H9 (cell line): ENCODE measurements at regions not wholly inside any gene's neighbourhood (a gene's known extent, or its start where the extent isn't known, plus 50 kb on each side); places are given as distances from the start of the nearest gene placed in this dataset.

Source experiments
- DNase-seq: peaks from one replicate; pipeline ENCODE4 v3.0.0-alpha.2; 2017
- H2AFZ ChIP-seq: one replicate; pipeline ENCODE4 v1.6.1; 2013; ENCODE audit warnings: mild to moderate bottlenecking, low read length, control low read depth, moderate library complexity
- H2AK5ac ChIP-seq: 2 replicates; pipeline ENCODE4 v1.6.1; 2013; ENCODE audit warnings: low read length, control low read depth, mixed read lengths; ENCODE audit not compliant: insufficient read length
- H2BK120ac ChIP-seq: one replicate; pipeline ENCODE4 v1.6.1; 2013; ENCODE audit warnings: low read depth, mild to moderate bottlenecking, low read length, control low read depth, inconsistent platforms; ENCODE audit not compliant: poor library complexity, severe bottlenecking
- H2BK12ac ChIP-seq: 2 replicates; pipeline ENCODE4 v1.6.1; 2013; ENCODE audit warnings: low read length, control low read depth, mixed read lengths, low read depth; ENCODE audit not compliant: insufficient read length
- H2BK15ac ChIP-seq: 2 replicates; pipeline ENCODE4 v1.6.1; 2013; ENCODE audit warnings: low read depth, low read length, control low read depth
- H2BK20ac ChIP-seq: one replicate; pipeline ENCODE4 v1.6.1; 2013; ENCODE audit warnings: low read depth, mild to moderate bottlenecking, low read length, control low read depth, inconsistent platforms; ENCODE audit not compliant: poor library complexity, severe bottlenecking
- H2BK5ac ChIP-seq: 2 replicates; pipeline ENCODE4 v1.6.1; 2013; ENCODE audit warnings: low read length, control low read depth, mixed read lengths; ENCODE audit not compliant: insufficient read length
- H3K14ac ChIP-seq: 2 replicates; pipeline ENCODE4 v1.6.1; 2013; ENCODE audit warnings: low read length, control low read depth; ENCODE audit not compliant: insufficient read depth
- H3K18ac ChIP-seq: 2 replicates; pipeline ENCODE4 v1.6.1; 2013; ENCODE audit warnings: low read depth, mild to moderate bottlenecking, mixed read lengths, low read length, control low read depth; ENCODE audit not compliant: insufficient read length
- H3K23ac ChIP-seq: 2 replicates; pipeline ENCODE4 v1.6.1; 2013; ENCODE audit warnings: low read length, control low read depth, mixed read lengths, low read depth; ENCODE audit not compliant: insufficient read length
- H3K23me2 ChIP-seq: 2 replicates; pipeline ENCODE4 v1.6.1; 2013; ENCODE audit warnings: low read depth, mild to moderate bottlenecking, mixed read lengths, low read length, control low read depth; ENCODE audit not compliant: insufficient read length, poor library complexity, severe bottlenecking
- H3K27ac ChIP-seq: 2 replicates; pipeline ENCODE4 v1.5.1; 2013; ENCODE audit warnings: low read length, control low read depth, mixed read lengths, low read depth; ENCODE audit not compliant: insufficient read length
- H3K27me3 ChIP-seq: 2 replicates; pipeline ENCODE4 v1.6.1; 2013; ENCODE audit warnings: low read length, control low read depth, inconsistent platforms; ENCODE audit not compliant: insufficient read depth
- H3K4ac ChIP-seq: 2 replicates; pipeline ENCODE4 v1.6.1; 2013; ENCODE audit warnings: low read depth, mild to moderate bottlenecking, control low read depth, inconsistent platforms, low read length, moderate library complexity
- H3K4me1 ChIP-seq: 2 replicates; pipeline ENCODE4 v1.6.1; 2013; ENCODE audit warnings: low read length, control low read depth, inconsistent platforms; ENCODE audit not compliant: insufficient read depth
- H3K4me2 ChIP-seq: 2 replicates; pipeline ENCODE4 v1.6.1; 2013; ENCODE audit warnings: low read length, control low read depth, mixed read lengths; ENCODE audit not compliant: insufficient read length, insufficient read depth
- H3K56ac ChIP-seq: 2 replicates; pipeline ENCODE4 v1.6.1; 2013; ENCODE audit warnings: low read depth, mild to moderate bottlenecking, mixed read lengths, low read length, control low read depth; ENCODE audit not compliant: insufficient read length
- H3K79me1 ChIP-seq: 2 replicates; pipeline ENCODE4 v1.6.1; 2013; ENCODE audit warnings: low read depth, mild to moderate bottlenecking, moderate library complexity, low read length, control low read depth, inconsistent platforms; ENCODE audit not compliant: insufficient read depth, poor library complexity, severe bottlenecking
- H3K79me2 ChIP-seq: 2 replicates; pipeline ENCODE4 v1.6.1; 2013; ENCODE audit warnings: low read length, control low read depth, inconsistent platforms; ENCODE audit not compliant: insufficient read depth
- H3K9ac ChIP-seq: 2 replicates; pipeline ENCODE4 v1.6.1; 2013; ENCODE audit warnings: low read length, control low read depth, mixed read lengths; ENCODE audit not compliant: insufficient read length; ENCODE audit errors: extremely low read depth
- H3K9me3 ChIP-seq: one replicate; pipeline ENCODE4 v1.6.1; 2013; ENCODE audit warnings: low read depth, low read length, inconsistent platforms; ENCODE audit not compliant: control insufficient read depth
- H3T11ph ChIP-seq: one replicate; pipeline ENCODE4 v1.6.1; 2013; ENCODE audit warnings: mild to moderate bottlenecking, low read length, control low read depth, inconsistent platforms
- H4K20me1 ChIP-seq: one replicate; pipeline ENCODE4 v1.6.1; 2013; ENCODE audit not compliant: control insufficient read depth, insufficient read length, insufficient read depth
- H4K5ac ChIP-seq: 2 replicates; pipeline ENCODE4 v1.6.1; 2013; ENCODE audit warnings: low read depth, mild to moderate bottlenecking, mixed read lengths, low read length, control low read depth; ENCODE audit not compliant: insufficient read length
- H4K8ac ChIP-seq: replicated peaks from 2 replicates; pipeline ENCODE4 v1.6.1; 2013; ENCODE audit warnings: low read length, control low read depth, mixed read lengths, low read depth; ENCODE audit not compliant: insufficient read length
- H4K91ac ChIP-seq: 2 replicates; pipeline ENCODE4 v1.6.1; 2013; ENCODE audit warnings: low read depth, mild to moderate bottlenecking, moderate library complexity, mixed read lengths, low read length, control low read depth; ENCODE audit not compliant: insufficient read length
- H3K27ac Mint-ChIP-seq, 3 experiments: 2 replicates in 2 of 3; 3 replicates in 1 of 3; pipeline ENCODE4 v1.8.0; 2020 to 2021; ENCODE audit warnings: mixed read lengths in 3 of 3, mild to moderate bottlenecking in 1 of 3, moderate library complexity in 1 of 3
- H3K27me3 Mint-ChIP-seq: 2 replicates; pipeline ENCODE4 v1.8.0; 2021; ENCODE audit warnings: low read depth, mild to moderate bottlenecking, moderate library complexity, mixed read lengths
- H3K36me3 Mint-ChIP-seq, 3 experiments: 2 replicates in 2 of 3; 3 replicates in 1 of 3; pipeline ENCODE4 v1.8.0; 2020 to 2021; ENCODE audit warnings: low read depth in 3 of 3, mixed read lengths in 3 of 3; ENCODE audit not compliant: insufficient read depth in 1 of 3
- H3K4me1 Mint-ChIP-seq, 2 experiments: 2 replicates each; pipeline ENCODE4 v1.8.0; 2020; ENCODE audit warnings: mixed read lengths in 2 of 2
- H3K4me3 Mint-ChIP-seq, 2 experiments: 2 replicates in 1 of 2; 3 replicates in 1 of 2; pipeline ENCODE4 v1.8.0; 2020 to 2021; ENCODE audit warnings: mild to moderate bottlenecking in 2 of 2, mixed read lengths in 2 of 2, moderate library complexity in 1 of 2
- H3K9me3 Mint-ChIP-seq, 2 experiments: 2 replicates in 1 of 2; 3 replicates in 1 of 2; pipeline ENCODE4 v1.8.0; 2020; ENCODE audit warnings: mild to moderate bottlenecking in 2 of 2, mixed read lengths in 2 of 2, moderate library complexity in 1 of 2
- WGBS: extraction: QIAGEN DNeasy Blood & Tissue Kit; methylation state at CpG from one replicate; pipeline ENCODE4 v1.1.7; 2013; ENCODE audit warnings: missing lambda C conversion rate, low lambda C conversion rate, mixed read lengths; ENCODE audit not compliant: insufficient read length; ENCODE audit errors: extremely low coverage; 5-methylcytosine and 5-hydroxymethylcytosine counted together
- TF ChIP-seq, protein P1 (sequence below): fragments of 200-600 bp; sonication (generic); conservative IDR thresholded peaks from 3 replicates; pipeline ENCODE4 v1.8.0; 2021; ENCODE audit warnings: antibody characterized with exemption, mild to moderate bottlenecking

DNA sequence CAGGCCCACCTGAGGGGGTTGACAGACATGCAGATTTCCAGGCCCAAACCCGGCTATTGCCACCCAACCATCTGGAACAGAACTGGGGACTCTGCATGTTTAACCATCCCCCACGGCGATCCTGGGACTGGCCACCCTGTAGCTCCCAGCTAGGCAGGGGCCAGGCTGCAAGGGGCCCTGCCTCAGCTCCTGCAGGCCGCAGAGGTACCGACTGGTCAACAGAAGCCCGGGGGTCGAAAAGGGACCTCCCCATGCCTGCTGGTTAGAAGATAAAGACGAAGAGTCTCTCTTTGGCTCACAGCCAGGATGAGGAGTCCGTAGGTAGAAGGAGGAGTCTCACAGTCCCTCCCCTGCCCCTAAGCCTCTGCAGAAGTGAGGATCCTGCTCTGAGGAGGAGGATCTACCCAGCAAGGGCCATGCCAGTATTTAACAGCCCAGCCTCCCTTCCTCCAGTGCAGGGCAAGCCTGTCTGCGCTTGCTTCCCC lies 223.4 kb upstream of the TNRC6C start:
- no peak overlapping the region for H3K27ac ChIP-seq
- WGBS = no CpG with 5 or more reads among the region's 10 CpGs
- H2AFZ ChIP-seq = no peak overlapping the region
- H2BK120ac ChIP-seq = no peak overlapping the region
- H3T11ph ChIP-seq = no peak overlapping the region
- no peak for DNase-seq
- H4K5ac ChIP-seq = no peak overlapping the region
- no peaks in the 10 kb centered on the region for H3K4me1 ChIP-seq
- Mint-ChIP-seq H3K27ac (no peak overlapping the region; a peak in 1 of 7 replicates), H3K36me3 (peaks cover 9 to 22% (median 21%) of the 10 kb centered on the region in 3 experiments; a peak in 6 of 7 replicates), H3K4me3 (no peak overlapping the region), H3K27me3 (peaks cover 77% of the 10 kb centered on the region), H3K4me1 (peaks cover 36 to 49% of the 10 kb centered on the region in 2 experiments), H3K9me3 (peaks cover 31% of the 10 kb centered on the region in 2 experiments)
- no peak overlapping the region for H3K14ac ChIP-seq
- no peak overlapping the region for H2AK5ac ChIP-seq
- H3K9me3 ChIP-seq = no peaks in the 10 kb centered on the region
- no peak overlapping the region for H3K9ac ChIP-seq
- H2BK20ac ChIP-seq = no peak overlapping the region
- H3K23me2 ChIP-seq = no peaks in the 10 kb centered on the region
- peaks cover 10% of the 10 kb centered on the region; the same call in 1 of the 2 replicates for H3K27me3 ChIP-seq
- H4K20me1 ChIP-seq = no peaks in the 10 kb centered on the region
- H2BK15ac ChIP-seq = no peak overlapping the region; the same call in 1 of the 2 replicates
- H4K91ac ChIP-seq = no peak overlapping the region
- H2BK5ac ChIP-seq = no peak overlapping the region
- H3K18ac ChIP-seq = no peak overlapping the region
- H3K23ac ChIP-seq = no peak overlapping the region
- H3K4ac ChIP-seq = no peak overlapping the region
- peak overlapping the region; percentile 8 for H3K4me2 ChIP-seq
- no peaks in the 10 kb centered on the region for H3K79me2 ChIP-seq
- H2BK12ac ChIP-seq = no peak overlapping the region
- no peak overlapping the region for H3K56ac ChIP-seq
- H3K79me1 ChIP-seq = no peaks in the 10 kb centered on the region
- TF ChIP-seq, protein P1, sequence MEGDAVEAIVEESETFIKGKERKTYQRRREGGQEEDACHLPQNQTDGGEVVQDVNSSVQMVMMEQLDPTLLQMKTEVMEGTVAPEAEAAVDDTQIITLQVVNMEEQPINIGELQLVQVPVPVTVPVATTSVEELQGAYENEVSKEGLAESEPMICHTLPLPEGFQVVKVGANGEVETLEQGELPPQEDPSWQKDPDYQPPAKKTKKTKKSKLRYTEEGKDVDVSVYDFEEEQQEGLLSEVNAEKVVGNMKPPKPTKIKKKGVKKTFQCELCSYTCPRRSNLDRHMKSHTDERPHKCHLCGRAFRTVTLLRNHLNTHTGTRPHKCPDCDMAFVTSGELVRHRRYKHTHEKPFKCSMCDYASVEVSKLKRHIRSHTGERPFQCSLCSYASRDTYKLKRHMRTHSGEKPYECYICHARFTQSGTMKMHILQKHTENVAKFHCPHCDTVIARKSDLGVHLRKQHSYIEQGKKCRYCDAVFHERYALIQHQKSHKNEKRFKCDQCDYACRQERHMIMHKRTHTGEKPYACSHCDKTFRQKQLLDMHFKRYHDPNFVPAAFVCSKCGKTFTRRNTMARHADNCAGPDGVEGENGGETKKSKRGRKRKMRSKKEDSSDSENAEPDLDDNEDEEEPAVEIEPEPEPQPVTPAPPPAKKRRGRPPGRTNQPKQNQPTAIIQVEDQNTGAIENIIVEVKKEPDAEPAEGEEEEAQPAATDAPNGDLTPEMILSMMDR = no peak
- H4K8ac ChIP-seq = no peak overlapping the region
